GM12874 (cell line): ENCODE measurements at regions not wholly inside any gene's neighbourhood (a gene's known extent, or its start where the extent isn't known, plus 50 kb on each side); places are given as distances from the start of the nearest gene placed in this dataset.

Experiments
- TF ChIP-seq, protein P1 (sequence below): IDR thresholded peaks from 2 replicates; pipeline ENCODE4 v1.5.1; 2011; ENCODE audit warnings: low read depth, mild to moderate bottlenecking, control low read depth, low read length, moderate library complexity; ENCODE audit not compliant: insufficient read depth

GRCh38 chr5:145396888-145397287 lies 438.3 kb downstream of the PRELID2 start:
- TF ChIP-seq, protein P1, sequence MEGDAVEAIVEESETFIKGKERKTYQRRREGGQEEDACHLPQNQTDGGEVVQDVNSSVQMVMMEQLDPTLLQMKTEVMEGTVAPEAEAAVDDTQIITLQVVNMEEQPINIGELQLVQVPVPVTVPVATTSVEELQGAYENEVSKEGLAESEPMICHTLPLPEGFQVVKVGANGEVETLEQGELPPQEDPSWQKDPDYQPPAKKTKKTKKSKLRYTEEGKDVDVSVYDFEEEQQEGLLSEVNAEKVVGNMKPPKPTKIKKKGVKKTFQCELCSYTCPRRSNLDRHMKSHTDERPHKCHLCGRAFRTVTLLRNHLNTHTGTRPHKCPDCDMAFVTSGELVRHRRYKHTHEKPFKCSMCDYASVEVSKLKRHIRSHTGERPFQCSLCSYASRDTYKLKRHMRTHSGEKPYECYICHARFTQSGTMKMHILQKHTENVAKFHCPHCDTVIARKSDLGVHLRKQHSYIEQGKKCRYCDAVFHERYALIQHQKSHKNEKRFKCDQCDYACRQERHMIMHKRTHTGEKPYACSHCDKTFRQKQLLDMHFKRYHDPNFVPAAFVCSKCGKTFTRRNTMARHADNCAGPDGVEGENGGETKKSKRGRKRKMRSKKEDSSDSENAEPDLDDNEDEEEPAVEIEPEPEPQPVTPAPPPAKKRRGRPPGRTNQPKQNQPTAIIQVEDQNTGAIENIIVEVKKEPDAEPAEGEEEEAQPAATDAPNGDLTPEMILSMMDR = no peak

DNA sequence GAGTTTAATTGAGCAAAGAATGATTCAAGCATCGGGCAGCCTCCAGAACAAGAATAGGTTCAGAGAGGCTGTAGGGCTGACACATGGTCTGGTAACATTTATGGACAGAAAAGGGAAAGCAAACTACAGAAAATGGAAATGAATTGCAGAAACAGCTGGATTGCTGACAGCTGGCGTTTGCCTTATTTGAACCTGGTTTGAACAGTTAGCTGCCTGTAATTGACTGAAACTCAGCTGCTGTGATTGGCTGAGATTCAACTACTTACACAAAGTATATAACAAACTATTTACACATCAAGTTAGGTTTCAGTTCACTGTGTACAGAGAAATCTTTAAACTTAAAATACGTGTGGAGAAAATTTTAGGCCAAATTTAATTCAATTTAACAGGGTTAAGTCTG lies 441.7 kb downstream of the PRELID2 start:
- TF ChIP-seq, protein P1 = no peak

DNA sequence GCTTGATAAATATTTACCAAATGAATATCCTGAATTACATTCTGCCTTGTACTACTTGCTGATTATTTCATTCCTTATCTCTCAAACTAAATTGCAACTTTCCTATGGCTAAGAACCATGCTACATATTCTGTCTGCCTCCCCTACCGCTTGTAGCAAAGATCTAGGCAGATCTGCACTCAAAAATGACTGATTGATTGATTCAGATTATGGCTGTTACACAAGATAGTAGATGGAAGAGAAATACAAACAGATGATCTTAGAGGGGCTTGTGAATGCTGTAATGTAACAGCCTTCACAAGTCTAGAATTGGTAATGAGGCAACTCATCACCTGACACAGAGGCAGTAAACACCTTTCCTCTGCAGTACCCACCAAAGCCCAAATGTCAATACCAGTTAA lies 446.1 kb downstream of the PRELID2 start:
- TF ChIP-seq, protein P1 = no peak

DNA sequence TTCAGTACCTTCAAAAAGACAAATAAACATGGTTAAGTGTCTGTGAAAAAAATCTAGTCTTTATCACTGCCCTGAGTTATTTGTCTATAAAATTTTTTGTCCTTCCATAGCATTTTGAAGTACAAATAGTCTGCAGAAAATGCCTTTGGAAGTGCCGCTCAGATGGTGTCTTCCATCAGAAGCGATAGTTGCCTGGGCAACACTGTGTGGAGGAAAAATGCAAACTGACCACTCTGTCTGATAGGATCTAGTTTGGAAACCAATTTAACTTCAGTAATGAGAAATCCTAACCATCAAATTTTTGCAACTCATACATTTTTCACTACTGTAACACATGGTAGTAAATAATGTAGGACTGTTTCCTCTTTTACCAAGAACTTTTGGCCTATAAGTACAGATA lies 449.9 kb downstream of the PRELID2 start:
- TF ChIP-seq, protein P1 = no peak

- TF ChIP-seq, protein P1 = no peak
Observed at GRCh38 chr5:145378226-145378625, 456.9 kb downstream of the PRELID2 start.

DNA sequence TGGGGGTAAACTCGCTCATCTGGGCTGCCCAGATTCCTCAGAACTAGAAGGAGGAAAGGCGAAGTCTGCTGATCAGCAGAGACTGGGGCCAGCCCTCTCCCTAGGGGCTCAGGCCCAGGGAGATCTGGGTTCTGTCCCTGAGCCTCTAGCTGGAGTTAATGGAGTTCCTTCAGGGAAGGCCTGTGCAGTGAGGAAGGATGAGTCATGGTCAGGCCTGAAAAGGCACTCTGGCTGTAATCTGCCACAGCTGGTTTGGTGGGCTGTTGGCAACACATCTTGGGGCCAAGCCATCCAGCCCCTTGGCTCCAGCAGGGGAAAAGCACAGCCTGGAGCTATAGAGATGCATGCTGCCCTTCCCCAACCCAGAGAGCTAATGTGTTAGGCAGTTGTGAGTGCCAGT lies 459.6 kb downstream of the PRELID2 start:
- TF ChIP-seq, protein P1 = no peak

GRCh38 chr5:145365464-145365863 lies 469.7 kb downstream of the PRELID2 start:
- TF ChIP-seq, protein P1 = no peak

- TF ChIP-seq, protein P1 = no peak
Observed at GRCh38 chr5:145362266-145362665, 472.9 kb downstream of the PRELID2 start.
